ENCODE measurements at regions not wholly inside any gene's neighbourhood (a gene's known extent, or its start where the extent isn't known, plus 50 kb on each side); places are given as distances from the start of the nearest gene placed in this dataset.

DNA sequence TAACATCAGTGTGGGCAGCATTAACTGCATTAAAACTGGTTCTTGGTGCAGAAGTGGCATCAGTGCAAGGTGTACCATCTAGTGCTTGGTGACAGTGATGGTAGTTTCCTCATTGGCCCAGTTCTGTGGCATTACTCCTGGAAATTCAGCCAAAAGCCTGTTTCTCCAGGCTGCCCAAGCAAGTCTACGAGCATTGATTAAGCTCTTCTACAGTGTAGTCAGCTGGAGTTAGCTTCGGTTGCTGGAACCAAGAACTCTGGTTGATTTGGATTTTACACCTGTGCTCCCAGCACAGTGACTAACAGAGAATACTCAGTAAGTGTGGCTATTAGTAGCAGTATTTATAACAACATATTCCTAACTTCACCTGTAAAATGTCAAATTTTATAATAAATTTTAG is 84.9 kb upstream of the ZDHHC17 start:
- H3K27me3 Mint-ChIP-seq (ENCODE audit: low read depth) = no peaks in the 10 kb centered on the region
- no peak overlapping the region for H3K27ac Mint-ChIP-seq
- H3K4me3 Mint-ChIP-seq = no peak overlapping the region
- no peaks in the 10 kb centered on the region for H3K36me3 Mint-ChIP-seq (ENCODE audit: low read depth)
- DNase-seq (ENCODE audit: low spot score) = no peak
- H3K4me1 Mint-ChIP-seq (ENCODE audit: low read depth) = no peaks in the 10 kb centered on the region
- H3K9me3 Mint-ChIP-seq = no peaks in the 10 kb centered on the region

DNA sequence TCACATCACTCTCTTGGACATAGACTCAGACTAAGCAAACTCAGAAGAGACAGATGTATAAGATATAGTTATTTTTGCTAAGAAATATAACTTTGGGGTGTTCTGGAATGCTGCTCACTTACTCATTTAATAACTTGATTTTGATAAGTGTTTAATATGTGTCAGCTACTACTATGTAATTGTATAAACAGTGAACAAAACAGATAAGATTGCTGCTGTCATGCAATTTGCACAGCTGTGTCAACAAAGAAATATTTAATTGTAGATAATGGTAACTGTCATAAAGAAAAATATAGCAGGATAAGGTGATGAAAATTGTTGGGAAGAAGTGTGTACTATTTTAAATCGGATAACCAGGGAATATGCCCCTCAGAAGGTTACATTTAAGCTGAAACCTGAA is 84.1 kb upstream of the ZDHHC17 start:
- no peaks in the 10 kb centered on the region for H3K36me3 Mint-ChIP-seq (ENCODE audit: low read depth)
- H3K27ac Mint-ChIP-seq = no peak overlapping the region
- H3K27me3 Mint-ChIP-seq (ENCODE audit: low read depth) = no peaks in the 10 kb centered on the region
- DNase-seq (ENCODE audit: low spot score) = no peak
- no peak overlapping the region for H3K4me3 Mint-ChIP-seq
- H3K9me3 Mint-ChIP-seq = no peaks in the 10 kb centered on the region
- no peaks in the 10 kb centered on the region for H3K4me1 Mint-ChIP-seq (ENCODE audit: low read depth)

DNA sequence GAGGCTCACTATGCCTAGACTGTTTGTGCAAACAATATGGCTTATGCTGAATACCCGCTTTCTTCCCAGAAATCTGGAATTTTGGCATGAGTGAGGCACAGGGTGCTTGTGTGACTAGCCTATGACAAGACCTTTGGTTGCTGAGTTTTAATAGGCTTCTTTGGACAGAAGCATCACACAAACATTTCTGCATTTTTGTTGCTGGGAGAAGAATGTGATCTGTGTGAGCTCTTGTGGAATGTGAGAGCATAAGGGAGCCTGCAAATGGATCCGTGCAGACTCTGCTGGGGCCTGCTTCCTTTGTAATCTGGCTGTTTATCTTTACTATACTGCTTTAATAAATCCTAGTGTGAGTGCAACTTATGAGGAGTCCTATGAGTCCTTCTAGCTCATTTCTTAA is 83.0 kb upstream of the ZDHHC17 start:
- DNase-seq (ENCODE audit: low spot score) = no peak
- Mint-ChIP-seq H3K4me3 (no peak overlapping the region), H3K9me3 (no peaks in the 10 kb centered on the region), H3K27ac (no peak overlapping the region), H3K27me3 (ENCODE audit: low read depth) (no peaks in the 10 kb centered on the region), H3K36me3 (ENCODE audit: low read depth) (no peaks in the 10 kb centered on the region), H3K4me1 (ENCODE audit: low read depth) (no peaks in the 10 kb centered on the region)

DNA sequence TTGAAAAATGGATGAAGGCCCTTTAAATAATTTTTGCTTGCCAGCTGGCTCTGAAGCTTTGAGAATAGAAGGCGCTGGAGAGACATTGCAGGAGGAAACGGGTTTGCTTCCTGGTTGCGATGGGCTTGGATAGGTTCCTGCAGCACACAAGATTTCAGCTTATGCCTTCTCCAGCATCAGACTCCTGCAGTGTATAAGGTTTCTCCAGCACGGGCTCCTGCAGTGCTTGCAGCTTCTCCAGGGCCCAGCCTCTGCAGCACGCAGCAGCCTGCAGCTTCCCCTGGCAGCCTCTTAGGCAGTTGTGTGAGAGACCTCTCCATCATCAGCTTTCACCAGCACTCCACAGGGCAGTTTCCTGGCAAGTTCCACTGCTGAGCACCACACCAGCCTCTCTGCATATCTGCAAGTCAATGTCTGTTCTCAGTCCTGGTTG is 78.7 kb upstream of the ZDHHC17 start:
- Mint-ChIP-seq H3K27me3 (ENCODE audit: low read depth) (peaks cover 2% of the 10 kb centered on the region), H3K4me3 (no peak overlapping the region), H3K4me1 (ENCODE audit: low read depth) (no peaks in the 10 kb centered on the region), H3K27ac (no peak overlapping the region), H3K9me3 (no peaks in the 10 kb centered on the region), H3K36me3 (ENCODE audit: low read depth) (no peaks in the 10 kb centered on the region)
- no peak for DNase-seq (ENCODE audit: low spot score)

DNA sequence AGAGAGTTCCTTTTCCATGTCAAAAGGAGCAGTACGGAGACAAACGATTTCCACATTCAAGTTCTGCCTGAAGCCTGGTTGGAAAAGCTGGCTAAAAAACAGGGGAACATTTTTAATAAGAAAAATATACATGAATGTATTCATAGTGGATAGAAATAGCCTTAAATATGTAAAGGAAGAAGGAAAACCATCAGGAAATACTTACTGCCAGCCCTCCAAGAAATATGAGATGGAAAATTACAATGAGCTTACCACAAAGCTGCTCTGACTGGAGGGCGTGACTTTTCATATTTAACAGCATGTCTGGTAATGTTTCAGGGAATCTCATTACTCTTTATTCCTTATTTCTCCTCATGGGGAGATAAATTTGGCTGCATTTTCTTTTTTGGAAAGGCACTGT is 75.9 kb upstream of the ZDHHC17 start:
- Mint-ChIP-seq H3K4me3 (no peak overlapping the region), H3K4me1 (ENCODE audit: low read depth) (no peaks in the 10 kb centered on the region), H3K9me3 (no peaks in the 10 kb centered on the region), H3K27me3 (ENCODE audit: low read depth) (peaks cover 2% of the 10 kb centered on the region), H3K27ac (no peak overlapping the region), H3K36me3 (ENCODE audit: low read depth) (no peaks in the 10 kb centered on the region)
- no peak for DNase-seq (ENCODE audit: low spot score)

DNA sequence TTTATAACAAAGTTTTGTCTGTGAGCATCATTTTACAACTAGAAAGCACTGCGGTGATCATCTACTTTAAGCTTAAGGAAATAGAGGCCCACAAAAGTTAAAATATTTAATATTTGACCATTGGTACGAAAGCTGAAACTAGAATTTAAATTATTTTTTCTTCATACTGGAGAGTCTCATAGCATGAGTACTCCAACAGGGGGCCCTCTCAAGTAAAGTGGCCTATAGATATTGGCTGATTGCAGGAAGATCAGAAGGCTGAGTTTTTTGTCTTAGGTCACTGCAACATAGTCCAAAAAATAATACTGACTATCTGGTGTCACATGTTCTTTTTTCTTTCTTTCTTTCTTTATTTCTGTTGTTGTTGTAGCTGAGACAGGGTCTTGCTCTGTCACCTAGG is 75.3 kb upstream of the ZDHHC17 start:
- DNase-seq (ENCODE audit: low spot score) = no peak

DNA sequence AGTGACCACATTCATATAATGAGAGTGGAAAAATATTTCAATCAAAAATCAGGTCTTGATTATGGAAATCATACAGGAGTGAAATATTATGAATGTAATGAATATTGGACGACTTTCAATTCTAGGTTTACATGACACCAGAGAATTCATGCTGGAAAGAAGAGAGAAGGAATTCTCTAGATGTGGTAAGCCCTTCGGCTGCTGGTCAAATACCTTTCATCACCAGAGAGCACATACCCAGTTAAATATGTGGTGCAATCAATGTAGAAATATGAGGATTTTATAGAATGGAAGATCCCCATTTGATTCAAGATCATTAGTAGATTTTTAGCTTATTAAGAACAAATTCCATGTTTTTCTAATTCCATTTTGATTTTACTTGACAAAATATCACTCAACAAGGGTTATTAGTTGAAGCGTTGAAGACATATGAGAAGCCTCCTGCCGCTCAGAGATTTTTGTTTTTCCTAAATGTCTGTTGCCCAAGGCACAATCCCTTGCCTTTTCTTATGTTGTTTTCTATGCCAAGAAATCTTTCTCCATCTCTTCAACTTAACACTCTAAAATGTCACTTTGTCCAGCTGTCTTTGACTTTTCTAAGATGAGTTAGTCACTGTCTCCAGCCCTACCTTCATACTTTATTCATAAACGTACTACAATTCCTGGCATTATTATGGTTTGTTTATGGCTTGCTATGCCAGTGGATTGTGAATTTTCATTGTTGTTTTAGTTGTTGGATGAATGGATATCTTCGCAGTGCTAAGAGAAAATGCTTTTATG is 72.8 kb upstream of the ZDHHC17 start:
- Mint-ChIP-seq H3K27ac (no peak overlapping the region), H3K9me3 (no peaks in the 10 kb centered on the region), H3K36me3 (ENCODE audit: low read depth) (no peaks in the 10 kb centered on the region), H3K27me3 (ENCODE audit: low read depth) (peaks cover 2% of the 10 kb centered on the region), H3K4me1 (ENCODE audit: low read depth) (no peaks in the 10 kb centered on the region), H3K4me3 (no peak overlapping the region)
- DNase-seq (ENCODE audit: low spot score) = no peak

More for the DNA sequence above, 75.3 kb upstream of the ZDHHC17 start:
- Mint-ChIP-seq H3K27ac (no peak overlapping the region), H3K9me3 (no peaks in the 10 kb centered on the region), H3K4me3 (no peak overlapping the region), H3K4me1 (ENCODE audit: low read depth) (no peaks in the 10 kb centered on the region), H3K27me3 (ENCODE audit: low read depth) (peaks cover 2% of the 10 kb centered on the region), H3K36me3 (ENCODE audit: low read depth) (no peaks in the 10 kb centered on the region)

DNA sequence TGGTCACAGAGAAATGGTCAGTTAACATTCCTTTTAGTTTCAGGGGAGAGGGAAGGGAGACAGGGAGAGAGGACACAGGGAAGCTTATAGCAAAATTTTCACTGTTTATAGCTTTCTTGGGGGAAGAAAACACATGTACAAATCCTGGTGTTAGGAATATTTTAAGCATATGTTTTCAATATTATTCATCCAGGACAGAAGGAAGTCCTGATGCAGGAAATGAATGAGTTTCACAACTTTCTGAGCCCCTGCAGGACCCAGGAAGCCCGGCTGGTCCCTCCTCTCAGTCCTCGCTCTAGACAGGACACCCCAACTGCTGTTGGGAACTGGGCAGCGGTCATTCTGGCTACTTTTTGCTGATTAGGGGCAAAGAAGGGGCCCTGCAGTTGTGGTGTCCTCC is 71.1 kb upstream of the ZDHHC17 start:
- Mint-ChIP-seq H3K27me3 (ENCODE audit: low read depth) (no peaks in the 10 kb centered on the region), H3K4me3 (no peak overlapping the region), H3K9me3 (no peaks in the 10 kb centered on the region), H3K4me1 (ENCODE audit: low read depth) (no peaks in the 10 kb centered on the region), H3K27ac (no peak overlapping the region), H3K36me3 (ENCODE audit: low read depth) (no peaks in the 10 kb centered on the region)
- DNase-seq (ENCODE audit: low spot score) = no peak

DNA sequence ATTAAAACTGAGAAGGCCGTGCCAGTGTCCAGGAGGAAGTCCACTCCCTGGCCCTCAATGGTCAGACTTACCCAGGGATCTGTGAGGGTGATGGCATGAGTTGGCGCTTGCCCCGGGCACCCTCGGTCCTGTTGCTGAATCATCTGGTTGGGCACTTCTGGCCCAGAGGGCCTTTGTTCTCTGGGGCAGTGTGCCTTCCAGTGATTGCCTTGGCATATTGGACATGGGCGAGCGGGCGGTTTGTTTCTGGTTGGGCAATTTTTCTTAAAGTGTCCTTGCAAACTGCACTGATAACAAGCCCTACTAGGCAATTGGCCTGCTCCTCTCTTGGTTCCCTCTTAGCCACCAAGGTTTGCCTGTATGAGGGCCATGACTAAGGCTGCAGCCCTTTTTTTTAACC is 69.5 kb upstream of the ZDHHC17 start:
- Mint-ChIP-seq H3K36me3 (ENCODE audit: low read depth) (no peaks in the 10 kb centered on the region), H3K4me1 (ENCODE audit: low read depth) (no peaks in the 10 kb centered on the region), H3K27me3 (ENCODE audit: low read depth) (no peaks in the 10 kb centered on the region), H3K9me3 (no peaks in the 10 kb centered on the region), H3K27ac (no peak overlapping the region), H3K4me3 (no peak overlapping the region)
- DNase-seq (ENCODE audit: low spot score) = no peak

DNA sequence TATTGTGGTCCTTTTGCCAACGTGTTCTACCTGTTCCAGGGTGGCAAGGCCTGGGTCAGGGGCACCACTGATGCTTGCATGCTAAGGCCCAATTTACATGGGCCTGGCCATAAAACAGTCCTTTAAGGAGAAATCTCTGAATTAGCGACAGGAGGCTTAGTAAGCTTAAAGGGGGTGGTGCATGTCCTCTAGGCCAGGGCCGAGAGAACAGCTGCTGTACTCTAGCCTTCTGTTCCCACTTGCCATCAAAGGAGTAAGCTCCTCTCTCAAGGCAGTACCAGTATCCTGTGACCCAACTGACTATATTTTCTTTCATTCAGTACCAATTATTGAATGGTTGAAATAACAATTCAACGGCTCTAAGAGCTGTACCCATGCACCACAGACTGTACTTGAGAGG is 67.7 kb upstream of the ZDHHC17 start:
- Mint-ChIP-seq H3K27me3 (ENCODE audit: low read depth) (no peaks in the 10 kb centered on the region), H3K36me3 (ENCODE audit: low read depth) (no peaks in the 10 kb centered on the region), H3K27ac (no peak overlapping the region), H3K4me3 (no peak overlapping the region), H3K4me1 (ENCODE audit: low read depth) (no peaks in the 10 kb centered on the region), H3K9me3 (no peaks in the 10 kb centered on the region)
- no peak for DNase-seq (ENCODE audit: low spot score)

DNA sequence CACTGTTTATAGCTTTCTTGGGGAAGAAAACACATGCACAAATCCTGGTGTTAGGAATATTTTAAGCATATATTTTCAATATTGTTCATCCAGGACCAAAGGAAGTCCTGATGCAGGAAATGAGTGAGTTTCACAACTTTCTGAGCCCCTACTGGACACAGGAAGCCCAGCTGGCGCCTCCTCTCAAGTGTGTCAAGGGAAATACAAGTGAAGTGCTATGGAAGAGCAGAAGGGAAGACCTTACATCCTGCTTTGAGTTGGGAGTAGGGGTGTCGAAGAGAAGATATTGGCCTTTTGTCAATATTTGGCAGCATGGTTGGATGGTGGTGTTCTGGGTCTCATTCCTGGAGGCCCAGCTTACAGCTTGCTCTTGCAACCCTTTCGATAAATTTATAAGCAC is 66.1 kb upstream of the ZDHHC17 start:
- Mint-ChIP-seq H3K36me3 (ENCODE audit: low read depth) (no peaks in the 10 kb centered on the region), H3K27ac (no peak overlapping the region), H3K4me1 (ENCODE audit: low read depth) (no peaks in the 10 kb centered on the region), H3K9me3 (no peaks in the 10 kb centered on the region), H3K27me3 (ENCODE audit: low read depth) (no peaks in the 10 kb centered on the region), H3K4me3 (no peak overlapping the region)
- DNase-seq (ENCODE audit: low spot score) = no peak

DNA sequence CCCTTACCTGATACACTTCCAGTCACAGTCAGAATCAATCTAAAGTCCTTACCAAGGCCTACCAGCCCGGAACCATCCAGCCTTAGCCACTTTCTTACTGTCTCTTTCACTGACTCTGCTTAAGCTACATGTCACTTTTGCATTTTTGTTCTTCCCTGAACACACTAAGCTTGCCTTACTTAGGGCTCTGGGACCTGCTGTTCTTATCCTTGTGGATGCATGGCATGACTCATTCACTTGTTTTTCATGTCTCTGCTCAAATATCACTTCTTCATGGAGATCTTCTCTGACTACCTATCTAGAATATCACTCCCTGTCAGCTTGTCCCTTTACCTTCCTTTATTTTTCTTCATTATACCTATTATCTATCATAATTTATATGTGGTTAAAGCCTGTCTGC is 65.6 kb upstream of the ZDHHC17 start:
- no peak for DNase-seq (ENCODE audit: low spot score)
- no peaks in the 10 kb centered on the region for H3K27me3 Mint-ChIP-seq (ENCODE audit: low read depth)
- H3K27ac Mint-ChIP-seq = no peak overlapping the region
- H3K36me3 Mint-ChIP-seq (ENCODE audit: low read depth) = no peaks in the 10 kb centered on the region
- no peaks in the 10 kb centered on the region for H3K4me1 Mint-ChIP-seq (ENCODE audit: low read depth)
- H3K9me3 Mint-ChIP-seq = no peaks in the 10 kb centered on the region
- no peak overlapping the region for H3K4me3 Mint-ChIP-seq

DNA sequence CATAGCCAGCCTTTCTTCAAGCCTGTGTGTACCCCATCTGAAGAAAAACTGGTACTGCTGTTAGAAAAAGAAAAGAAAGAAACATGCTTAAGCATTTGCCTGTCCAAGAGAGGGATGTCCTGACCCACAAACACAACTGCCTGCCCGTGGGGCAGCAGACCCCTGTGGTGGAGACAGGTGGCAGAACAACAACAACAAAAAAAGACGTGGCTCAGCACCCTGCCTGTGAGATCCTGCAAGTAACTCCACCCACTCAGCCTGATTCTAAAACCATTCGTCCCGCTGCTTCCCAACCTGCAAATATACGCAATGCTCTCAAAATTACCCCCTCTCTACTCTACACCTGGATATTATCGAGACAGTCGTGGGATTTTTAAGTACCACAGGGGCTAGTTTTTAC is 64.9 kb upstream of the ZDHHC17 start:
- Mint-ChIP-seq H3K9me3 (no peaks in the 10 kb centered on the region), H3K4me1 (ENCODE audit: low read depth) (no peaks in the 10 kb centered on the region), H3K4me3 (no peak overlapping the region), H3K27me3 (ENCODE audit: low read depth) (no peaks in the 10 kb centered on the region), H3K36me3 (ENCODE audit: low read depth) (no peaks in the 10 kb centered on the region), H3K27ac (no peak overlapping the region)
- DNase-seq (ENCODE audit: low spot score) = no peak

DNA sequence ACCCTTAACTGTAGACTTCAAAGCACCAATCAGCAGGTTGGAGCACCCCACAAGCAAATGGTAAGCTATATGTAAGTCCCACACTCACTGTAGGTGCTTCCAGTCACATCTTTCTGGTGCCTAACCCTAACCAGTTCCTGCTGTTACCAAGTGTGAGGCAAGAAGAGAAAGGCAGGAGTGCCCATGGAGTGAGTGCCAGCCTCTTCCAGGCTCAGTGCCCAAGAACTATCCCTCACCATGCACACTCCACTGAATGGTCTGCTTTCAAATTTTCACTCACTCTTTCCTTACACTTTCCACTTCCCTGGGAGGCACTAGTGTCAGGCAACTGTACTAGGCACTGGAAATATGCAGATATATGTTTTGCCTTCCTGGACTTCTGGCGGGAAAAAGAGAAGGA is 62.2 kb upstream of the ZDHHC17 start:
- H3K9me3 Mint-ChIP-seq = no peaks in the 10 kb centered on the region
- H3K4me3 Mint-ChIP-seq = no peak overlapping the region
- H3K36me3 Mint-ChIP-seq (ENCODE audit: low read depth) = no peaks in the 10 kb centered on the region
- no peak for DNase-seq (ENCODE audit: low spot score)
- H3K27ac Mint-ChIP-seq = no peak overlapping the region
- H3K27me3 Mint-ChIP-seq (ENCODE audit: low read depth) = no peaks in the 10 kb centered on the region
- H3K4me1 Mint-ChIP-seq (ENCODE audit: low read depth) = peaks cover 5% of the 10 kb centered on the region

DNA sequence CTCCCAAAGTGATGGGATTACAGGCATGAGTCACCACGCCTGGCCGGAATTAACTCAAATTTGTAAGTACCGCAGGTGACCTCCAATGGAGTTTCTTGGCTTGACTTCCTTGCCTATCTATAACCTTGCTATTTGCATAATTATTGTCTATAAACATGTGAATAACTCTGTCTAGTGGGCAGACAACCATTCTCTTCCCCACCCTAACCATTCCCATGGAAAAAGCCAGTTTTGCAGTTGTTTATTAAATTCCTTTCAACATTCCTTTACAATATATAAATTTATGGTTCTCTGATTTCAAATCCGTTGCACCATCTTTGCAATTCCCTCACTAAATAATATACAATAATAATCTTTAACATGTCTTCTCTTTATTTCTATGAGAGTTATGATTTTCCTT is 61.0 kb upstream of the ZDHHC17 start:
- H3K9me3 Mint-ChIP-seq = no peaks in the 10 kb centered on the region
- H3K27ac Mint-ChIP-seq = no peak overlapping the region
- no peak for DNase-seq (ENCODE audit: low spot score)
- peaks cover 5% of the 10 kb centered on the region for H3K4me1 Mint-ChIP-seq (ENCODE audit: low read depth)
- no peaks in the 10 kb centered on the region for H3K27me3 Mint-ChIP-seq (ENCODE audit: low read depth)
- H3K4me3 Mint-ChIP-seq = no peak overlapping the region
- H3K36me3 Mint-ChIP-seq (ENCODE audit: low read depth) = no peaks in the 10 kb centered on the region
